ENCODE measurements at regions not wholly inside any gene's neighbourhood (a gene's known extent, or its start where the extent isn't known, plus 50 kb on each side); places are given as distances from the start of the nearest gene placed in this dataset.

DNA sequence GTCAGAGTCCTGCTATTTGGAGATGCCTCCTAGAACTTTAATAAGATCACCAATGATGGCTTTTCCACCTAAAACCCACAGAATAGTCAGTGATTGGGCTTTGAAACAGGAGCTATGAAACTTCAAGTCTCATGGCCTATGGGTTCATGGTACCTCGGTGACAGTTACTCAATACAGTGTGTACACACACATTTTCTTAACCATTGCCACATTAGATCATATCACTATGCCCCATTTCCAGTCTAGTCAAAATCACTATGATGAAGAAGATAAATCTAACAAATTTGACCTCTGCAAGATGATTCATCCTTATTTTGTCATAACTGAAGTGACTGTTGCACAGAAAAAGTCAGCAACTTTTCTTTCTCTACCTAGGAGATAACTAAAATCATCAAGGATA lies 86.8 kb upstream of the OR13F1 start:
- Histone ChIP-seq H3K27ac (ENCODE audit: low read depth in 2 of 2, low read length in 2 of 2) (no peak overlapping the region), H3K4me1 (ENCODE audit: control insufficient read depth in 2 of 3, insufficient read depth in 2 of 3, low read depth in 1 of 3, low read length in 3 of 3) (no peaks in the 10 kb centered on the region), H3K36me3 (ENCODE audit: control insufficient read depth in 2 of 3, insufficient read depth in 3 of 3, low read length in 3 of 3) (no peaks in the 10 kb centered on the region), H3K9ac (ENCODE audit: low read length in 3 of 3) (no peak overlapping the region), H3K27me3 (ENCODE audit: control insufficient read depth, insufficient read depth, low read length) (no peaks in the 10 kb centered on the region), H3K9me3 (ENCODE audit: control insufficient read depth in 2 of 3, insufficient read depth in 1 of 3, low read length in 3 of 3) (no peaks in the 10 kb centered on the region), H3K4me3 (ENCODE audit: low read length in 3 of 3) (no peak overlapping the region)
- intact Hi-C loops (cut with DNase I) = no loop called here
- FAIRE-seq (no peak), DNase-seq (no peak)
- TF ChIP-seq, protein P1, sequence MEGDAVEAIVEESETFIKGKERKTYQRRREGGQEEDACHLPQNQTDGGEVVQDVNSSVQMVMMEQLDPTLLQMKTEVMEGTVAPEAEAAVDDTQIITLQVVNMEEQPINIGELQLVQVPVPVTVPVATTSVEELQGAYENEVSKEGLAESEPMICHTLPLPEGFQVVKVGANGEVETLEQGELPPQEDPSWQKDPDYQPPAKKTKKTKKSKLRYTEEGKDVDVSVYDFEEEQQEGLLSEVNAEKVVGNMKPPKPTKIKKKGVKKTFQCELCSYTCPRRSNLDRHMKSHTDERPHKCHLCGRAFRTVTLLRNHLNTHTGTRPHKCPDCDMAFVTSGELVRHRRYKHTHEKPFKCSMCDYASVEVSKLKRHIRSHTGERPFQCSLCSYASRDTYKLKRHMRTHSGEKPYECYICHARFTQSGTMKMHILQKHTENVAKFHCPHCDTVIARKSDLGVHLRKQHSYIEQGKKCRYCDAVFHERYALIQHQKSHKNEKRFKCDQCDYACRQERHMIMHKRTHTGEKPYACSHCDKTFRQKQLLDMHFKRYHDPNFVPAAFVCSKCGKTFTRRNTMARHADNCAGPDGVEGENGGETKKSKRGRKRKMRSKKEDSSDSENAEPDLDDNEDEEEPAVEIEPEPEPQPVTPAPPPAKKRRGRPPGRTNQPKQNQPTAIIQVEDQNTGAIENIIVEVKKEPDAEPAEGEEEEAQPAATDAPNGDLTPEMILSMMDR (IDR thresholded peaks at IDR 0.05; ENCODE audit: borderline replicate concordance, extremely low read depth, insufficient read depth) = no peak

DNA sequence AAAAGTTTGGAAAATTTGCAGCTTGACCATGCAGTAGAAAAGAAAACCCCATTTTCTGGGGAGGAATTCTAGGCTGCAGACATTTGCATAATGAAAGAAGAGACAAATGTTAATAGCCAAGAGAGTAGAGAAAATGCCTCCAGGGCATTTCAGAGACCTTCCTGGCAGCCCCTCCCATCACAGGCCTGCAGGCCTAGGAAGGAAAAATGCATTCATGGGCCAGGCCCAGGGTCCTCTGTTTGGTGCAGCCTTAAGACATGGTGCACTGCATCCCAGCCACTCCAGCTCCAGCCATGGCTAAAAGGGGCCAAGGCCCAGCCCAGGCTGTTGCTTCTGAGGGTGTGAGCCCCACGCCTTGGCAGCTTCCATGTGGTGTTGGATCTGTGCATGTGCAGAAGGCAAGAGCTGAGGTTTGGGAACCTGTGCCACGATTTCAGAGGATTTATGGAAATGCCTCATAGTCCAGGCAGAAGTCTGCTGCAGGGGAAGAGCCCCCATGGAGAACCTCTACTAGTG lies 75.0 kb upstream of the OR13F1 start:
- FAIRE-seq (no peak), DNase-seq (no peak)
- Histone ChIP-seq H3K36me3 (ENCODE audit: control insufficient read depth in 2 of 3, insufficient read depth in 3 of 3, low read length in 3 of 3) (no peaks in the 10 kb centered on the region), H3K27me3 (ENCODE audit: control insufficient read depth, insufficient read depth, low read length) (no peaks in the 10 kb centered on the region), H3K4me1 (ENCODE audit: control insufficient read depth in 2 of 3, insufficient read depth in 2 of 3, low read depth in 1 of 3, low read length in 3 of 3) (no peaks in the 10 kb centered on the region), H3K27ac (ENCODE audit: low read depth in 2 of 2, low read length in 2 of 2) (no peak overlapping the region), H3K4me3 (ENCODE audit: low read length in 3 of 3) (no peak overlapping the region), H3K9ac (ENCODE audit: low read length in 3 of 3) (no peak overlapping the region), H3K9me3 (ENCODE audit: control insufficient read depth in 2 of 3, insufficient read depth in 1 of 3, low read length in 3 of 3) (no peaks in the 10 kb centered on the region)
- intact Hi-C loops (cut with DNase I) = no loop called here
- TF ChIP-seq, protein P1 (IDR thresholded peaks at IDR 0.05; ENCODE audit: borderline replicate concordance, extremely low read depth, insufficient read depth) = no peak

DNA sequence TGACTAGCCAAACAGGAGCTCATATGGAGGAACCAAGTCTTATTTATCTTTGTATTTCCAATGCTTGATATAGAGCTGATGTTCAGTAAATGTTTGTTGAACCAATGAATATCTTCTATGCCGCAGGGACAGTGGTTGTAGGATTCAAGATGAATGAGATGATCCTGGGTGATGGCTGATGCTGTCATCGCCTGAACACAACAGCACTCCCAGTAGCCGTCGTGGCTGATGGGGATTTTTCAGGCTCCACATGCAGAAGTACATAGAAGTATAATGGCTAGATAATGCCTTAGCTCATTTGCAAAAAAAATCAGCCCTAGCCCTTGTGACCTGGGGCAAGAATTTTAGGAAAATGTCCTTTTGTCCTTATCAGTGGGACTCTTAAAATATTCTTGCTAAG lies 69.0 kb upstream of the OR13F1 start:
- Histone ChIP-seq H3K4me1 (ENCODE audit: control insufficient read depth in 2 of 3, insufficient read depth in 2 of 3, low read depth in 1 of 3, low read length in 3 of 3) (no peaks in the 10 kb centered on the region), H3K9me3 (ENCODE audit: control insufficient read depth in 2 of 3, insufficient read depth in 1 of 3, low read length in 3 of 3) (no peaks in the 10 kb centered on the region), H3K36me3 (ENCODE audit: control insufficient read depth in 2 of 3, insufficient read depth in 3 of 3, low read length in 3 of 3) (no peaks in the 10 kb centered on the region), H3K27me3 (ENCODE audit: control insufficient read depth, insufficient read depth, low read length) (no peaks in the 10 kb centered on the region), H3K27ac (ENCODE audit: low read depth in 2 of 2, low read length in 2 of 2) (no peak overlapping the region), H3K9ac (ENCODE audit: low read length in 3 of 3) (no peak overlapping the region), H3K4me3 (ENCODE audit: low read length in 3 of 3) (no peak overlapping the region)
- DNase-seq (no peak), FAIRE-seq (no peak)
- TF ChIP-seq, protein P1 (IDR thresholded peaks at IDR 0.05; ENCODE audit: borderline replicate concordance, extremely low read depth, insufficient read depth) = no peak
- intact Hi-C loops (cut with DNase I) = no loop called here

DNA sequence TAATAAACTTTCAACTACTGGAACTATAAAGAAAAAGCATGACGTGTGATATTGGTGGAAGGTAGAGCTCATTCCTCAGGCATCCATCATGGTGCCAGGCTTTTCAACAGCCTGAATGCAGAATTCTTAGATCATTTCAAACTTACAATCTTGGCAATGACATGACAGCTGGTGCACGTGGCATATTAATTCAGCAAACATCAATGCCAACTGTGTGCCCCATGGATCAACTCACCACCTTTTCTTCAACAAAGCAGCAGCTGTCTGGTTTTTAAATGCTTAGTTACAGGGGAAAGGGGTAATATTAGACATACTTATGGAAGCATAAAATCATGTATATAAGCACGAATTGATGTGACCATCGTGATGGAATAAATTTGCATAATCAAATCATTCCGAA lies 56.0 kb upstream of the OR13F1 start:
- H3K4me1 ChIP-seq (ENCODE audit: control insufficient read depth in 2 of 3, insufficient read depth in 2 of 3, low read depth in 1 of 3, low read length in 3 of 3) = no peaks in the 10 kb centered on the region
- H3K9ac ChIP-seq (ENCODE audit: low read length in 3 of 3) = no peak overlapping the region
- no peaks in the 10 kb centered on the region for H3K36me3 ChIP-seq (ENCODE audit: control insufficient read depth in 2 of 3, insufficient read depth in 3 of 3, low read length in 3 of 3)
- no peak overlapping the region for H3K27ac ChIP-seq (ENCODE audit: low read depth in 2 of 2, low read length in 2 of 2)
- TF ChIP-seq, protein P1 (IDR thresholded peaks at IDR 0.05; ENCODE audit: borderline replicate concordance, extremely low read depth, insufficient read depth) = no peak
- H3K9me3 ChIP-seq (ENCODE audit: control insufficient read depth in 2 of 3, insufficient read depth in 1 of 3, low read length in 3 of 3) = no peaks in the 10 kb centered on the region
- no peak for FAIRE-seq
- H3K27me3 ChIP-seq (ENCODE audit: control insufficient read depth, insufficient read depth, low read length) = no peaks in the 10 kb centered on the region
- intact Hi-C loops (cut with DNase I) = no loop called here
- DNase-seq = no peak
- H3K4me3 ChIP-seq (ENCODE audit: low read length in 3 of 3) = no peak overlapping the region
